KOPT-K1 (cell line): ENCODE measurements at regions not wholly inside any gene's neighbourhood (a gene's known extent, or its start where the extent isn't known, plus 50 kb on each side); places are given as distances from the start of the nearest gene placed in this dataset.
A peak's percentile ranks its signal among the peaks of the same experiment; 100 is the strongest.

Experiments
- H3K27ac ChIP-seq: fragments of 200-600 bp; sonication (generic); 2 replicates; pipeline ENCODE4 v1.5.1; 2016; ENCODE audit warnings: antibody characterized with exemption, mild to moderate bottlenecking, low read depth, low read length; ENCODE audit not compliant: poor library complexity, severe bottlenecking
- H3K36me3 ChIP-seq: fragments of 200-600 bp; sonication (generic); 2 replicates; pipeline ENCODE4 v1.5.1; 2017; ENCODE audit warnings: antibody characterized with exemption, mild to moderate bottlenecking, low read length, moderate library complexity; ENCODE audit not compliant: insufficient read depth
- H3K9me3 ChIP-seq: fragments of 200-600 bp; sonication (generic); 2 replicates; pipeline ENCODE4 v1.5.1; 2017; ENCODE audit warnings: antibody characterized with exemption, low read length, mild to moderate bottlenecking; ENCODE audit not compliant: insufficient read depth, poor library complexity, severe bottlenecking

- H3K27ac ChIP-seq, result no peak overlapping the region
These were observed 151.4 kb upstream of the BCL6 start for GRCh38 chr3:187896646-187897045.

GRCh38 chr3:187899246-187899645 is 154.0 kb upstream of the BCL6 start:
- H3K36me3 ChIP-seq, result no peaks in the 10 kb centered on the region
- no peaks in the 10 kb centered on the region for H3K9me3 ChIP-seq
- H3K27ac ChIP-seq, result no peak overlapping the region

More at GRCh38 chr3:187896646-187897045, 151.4 kb upstream of the BCL6 start:
- H3K9me3 ChIP-seq, result no peaks in the 10 kb centered on the region
- no peaks in the 10 kb centered on the region for H3K36me3 ChIP-seq

GRCh38 chr3:187900993-187901755 is 155.9 kb upstream of the BCL6 start:
- no peaks in the 10 kb centered on the region for H3K9me3 ChIP-seq
- H3K36me3 ChIP-seq, result no peaks in the 10 kb centered on the region
- H3K27ac ChIP-seq, result no peak overlapping the region

GRCh38 chr3:187902041-187902471 is 156.8 kb upstream of the BCL6 start:
- no peaks in the 10 kb centered on the region for H3K36me3 ChIP-seq
- no peak overlapping the region for H3K27ac ChIP-seq
- H3K9me3 ChIP-seq, result no peaks in the 10 kb centered on the region

- Histone ChIP-seq H3K9me3 (no peaks in the 10 kb centered on the region), H3K36me3 (no peaks in the 10 kb centered on the region), H3K27ac (no peak overlapping the region)
These were observed 157.7 kb upstream of the BCL6 start for GRCh38 chr3:187902936-187903335.

- Histone ChIP-seq H3K9me3 (no peaks in the 10 kb centered on the region), H3K36me3 (no peaks in the 10 kb centered on the region), H3K27ac (no peak overlapping the region)
These were observed 158.4 kb upstream of the BCL6 start for GRCh38 chr3:187903697-187904096.

GRCh38 chr3:187906416-187906815 is 161.1 kb upstream of the BCL6 start:
- Histone ChIP-seq H3K27ac (no peak overlapping the region), H3K36me3 (no peaks in the 10 kb centered on the region)

GRCh38 chr3:187906920-187907319 is 161.7 kb upstream of the BCL6 start:
- Histone ChIP-seq H3K9me3 (no peaks in the 10 kb centered on the region), H3K27ac (no peak overlapping the region), H3K36me3 (no peaks in the 10 kb centered on the region)

More at GRCh38 chr3:187906416-187906815, 161.1 kb upstream of the BCL6 start:
- H3K9me3 ChIP-seq, result no peaks in the 10 kb centered on the region

- H3K36me3 ChIP-seq, result no peaks in the 10 kb centered on the region
- H3K27ac ChIP-seq, result no peak overlapping the region
- H3K9me3 ChIP-seq, result no peaks in the 10 kb centered on the region
These were observed 164.6 kb upstream of the BCL6 start for GRCh38 chr3:187909866-187910265.

- Histone ChIP-seq H3K9me3 (no peaks in the 10 kb centered on the region), H3K27ac (no peak overlapping the region), H3K36me3 (no peaks in the 10 kb centered on the region)
These were observed 166.7 kb upstream of the BCL6 start for GRCh38 chr3:187912007-187912406.

GRCh38 chr3:187913617-187914033 is 168.4 kb upstream of the BCL6 start:
- no peaks in the 10 kb centered on the region for H3K36me3 ChIP-seq
- no peak overlapping the region for H3K27ac ChIP-seq
- H3K9me3 ChIP-seq, result no peaks in the 10 kb centered on the region

GRCh38 chr3:187914231-187914630 is 169.0 kb upstream of the BCL6 start:
- Histone ChIP-seq H3K27ac (no peak overlapping the region), H3K9me3 (no peaks in the 10 kb centered on the region), H3K36me3 (no peaks in the 10 kb centered on the region)

GRCh38 chr3:187916072-187916471 is 170.8 kb upstream of the BCL6 start:
- Histone ChIP-seq H3K36me3 (no peaks in the 10 kb centered on the region), H3K9me3 (no peaks in the 10 kb centered on the region), H3K27ac (peak overlapping the region; percentile 15)

GRCh38 chr3:187918081-187918644 is 172.9 kb upstream of the BCL6 start:
- no peaks in the 10 kb centered on the region for H3K36me3 ChIP-seq
- peak overlapping the region; percentile 94 for H3K27ac ChIP-seq
- H3K9me3 ChIP-seq, result no peaks in the 10 kb centered on the region

GRCh38 chr3:187919048-187919447 is 173.8 kb upstream of the BCL6 start:
- Histone ChIP-seq H3K27ac (peak overlapping the region; percentile 94), H3K36me3 (no peaks in the 10 kb centered on the region), H3K9me3 (no peaks in the 10 kb centered on the region)

GRCh38 chr3:187919544-187919943 is 174.3 kb upstream of the BCL6 start:
- Histone ChIP-seq H3K9me3 (peaks cover 4% of the 10 kb centered on the region), H3K36me3 (no peaks in the 10 kb centered on the region), H3K27ac (peak overlapping the region; percentile 94)
